Endodermal cell (in vitro differentiated cells): ENCODE measurements at regions not wholly inside any gene's neighbourhood (a gene's known extent, or its start where the extent isn't known, plus 50 kb on each side); places are given as distances from the start of the nearest gene placed in this dataset.
A peak's percentile ranks its signal among the peaks of the same experiment; 100 is the strongest.

Experiments used
- DNase-seq: peaks from one replicate; pipeline ENCODE4 v3.0.0-alpha.2; 2017
- H3K27ac ChIP-seq: 2 replicates; pipeline ENCODE4 v1.5.1; 2013; ENCODE audit warnings: mild to moderate bottlenecking, low read depth, low read length, moderate library complexity
- H3K27me3 ChIP-seq: 2 replicates; pipeline ENCODE4 v1.6.1; 2013; ENCODE audit warnings: mild to moderate bottlenecking, low read length, moderate library complexity; ENCODE audit not compliant: insufficient read depth, control insufficient read depth, poor library complexity, severe bottlenecking
- H3K36me3 ChIP-seq: 2 replicates; pipeline ENCODE4 v1.7.0; 2013; ENCODE audit warnings: mild to moderate bottlenecking, low read length, moderate library complexity; ENCODE audit not compliant: control insufficient read depth, insufficient read depth
- H3K4me1 ChIP-seq: one replicate; pipeline ENCODE4 v1.7.0; 2013; ENCODE audit warnings: low read length; ENCODE audit not compliant: control insufficient read depth, insufficient read depth
- H3K4me3 ChIP-seq: 2 replicates; pipeline ENCODE4 v1.5.1; 2013; ENCODE audit warnings: mild to moderate bottlenecking, low read length, moderate library complexity
- H3K9ac ChIP-seq: 2 replicates; pipeline ENCODE4 v1.6.1; 2013; ENCODE audit warnings: mild to moderate bottlenecking, low read length, moderate library complexity; ENCODE audit not compliant: poor library complexity, severe bottlenecking; ENCODE audit errors: extremely low read depth
- H3K9me3 ChIP-seq: 2 replicates; pipeline ENCODE4 v1.6.1; 2013; ENCODE audit warnings: mild to moderate bottlenecking, low read length, moderate library complexity; ENCODE audit not compliant: control insufficient read depth
- H3K27ac Mint-ChIP-seq: 2 replicates; pipeline ENCODE4 v1.8.0; 2020; ENCODE audit warnings: mixed read lengths
- H3K27me3 Mint-ChIP-seq: 2 replicates; pipeline ENCODE4 v1.8.0; 2021; ENCODE audit warnings: mild to moderate bottlenecking, mixed read lengths; ENCODE audit not compliant: insufficient read depth
- H3K36me3 Mint-ChIP-seq: 2 replicates; pipeline ENCODE4 v1.8.0; 2020; ENCODE audit warnings: low read depth, mixed read lengths
- H3K4me1 Mint-ChIP-seq: 2 replicates; pipeline ENCODE4 v1.8.0; 2020; ENCODE audit warnings: mixed read lengths
- H3K4me3 Mint-ChIP-seq: 2 replicates; pipeline ENCODE4 v1.8.0; 2020; ENCODE audit warnings: mild to moderate bottlenecking, moderate library complexity, mixed read lengths
- H3K9me3 Mint-ChIP-seq: 2 replicates; pipeline ENCODE4 v1.8.0; 2020; ENCODE audit warnings: mild to moderate bottlenecking, mixed read lengths
- WGBS, 2 experiments: methylation state at CpG; one replicate each; pipeline versions ENCODE4 v1.1.5 to v1.1.7; 2013; ENCODE audit warnings: missing lambda C conversion rate in 2 of 2, mixed read lengths in 1 of 2; ENCODE audit not compliant: insufficient coverage in 1 of 2, insufficient read length in 1 of 2; 5-methylcytosine and 5-hydroxymethylcytosine counted together
- TF ChIP-seq, protein P1 (sequence below): fragments of 200-600 bp; sonication (generic); conservative IDR thresholded peaks from 2 replicates; pipeline ENCODE4 v1.5.0; 2021; ENCODE audit warnings: antibody characterized with exemption, mild to moderate bottlenecking

DNA sequence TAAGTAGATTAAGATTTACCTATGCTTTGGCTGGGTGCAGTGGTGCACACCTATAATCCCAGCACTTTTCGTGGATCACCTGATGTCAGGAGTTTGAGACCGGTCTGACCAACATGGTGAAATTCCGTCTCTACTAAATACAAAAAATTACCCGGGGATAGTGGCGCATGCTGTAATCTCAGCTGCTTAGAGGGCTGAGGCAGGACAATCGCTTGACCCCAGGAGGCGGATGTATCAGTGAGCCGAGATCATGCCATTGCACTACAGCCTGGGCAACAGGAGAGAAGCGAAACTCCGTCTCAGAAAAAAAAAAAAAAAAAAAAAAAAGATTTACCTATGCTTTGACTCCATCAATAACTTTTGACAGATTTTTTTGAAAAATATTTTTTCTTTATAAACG is 267.1 kb upstream of the SEMA6A start:
- no peak overlapping the region for H3K9ac ChIP-seq
- H3K4me3 Mint-ChIP-seq, result no peak overlapping the region

DNA sequence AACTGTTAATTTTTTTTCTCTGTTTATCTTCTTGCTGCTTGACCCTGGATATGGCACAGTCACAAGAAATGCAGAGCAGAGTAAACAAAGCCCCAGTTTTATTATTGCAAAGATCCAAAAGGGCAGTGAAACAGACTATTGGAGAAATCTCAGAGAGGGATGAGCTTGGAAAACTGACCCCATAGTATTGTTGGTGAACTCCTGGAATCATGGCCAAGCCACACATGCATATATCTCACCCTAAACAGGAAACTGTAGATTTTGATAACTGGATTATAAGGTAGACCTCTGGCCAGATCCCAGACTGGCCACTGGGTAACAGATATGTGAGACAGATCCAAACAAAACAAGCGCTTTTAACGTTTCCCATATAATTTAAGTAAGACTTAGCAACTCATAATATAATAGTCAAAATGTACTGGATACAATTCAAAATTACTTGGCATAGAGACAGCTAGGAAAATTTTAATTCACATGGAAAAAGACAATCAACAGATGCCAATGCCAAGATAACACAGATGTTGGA is 263.5 kb upstream of the SEMA6A start:
- no peak for DNase-seq
- Histone ChIP-seq H3K9me3 (no peaks in the 10 kb centered on the region), H3K27ac (no peak overlapping the region), H3K4me1 (no peaks in the 10 kb centered on the region), H3K36me3 (no peaks in the 10 kb centered on the region), H3K9ac (no peak overlapping the region), H3K27me3 (no peaks in the 10 kb centered on the region), H3K4me3 (no peak overlapping the region)
- no peak overlapping the region for H3K27ac Mint-ChIP-seq
- H3K4me3 Mint-ChIP-seq, result no peak overlapping the region
- WGBS, 2 experiments, result 100% methylated on average over 1 of the region's 2 CpGs; no CpG with 5 or more reads in 1 of the 2 experiments
- no peaks in the 10 kb centered on the region for H3K36me3 Mint-ChIP-seq
- no peaks in the 10 kb centered on the region for H3K27me3 Mint-ChIP-seq
- peaks cover 4% of the 10 kb centered on the region for H3K4me1 Mint-ChIP-seq
- H3K9me3 Mint-ChIP-seq, result no peaks in the 10 kb centered on the region
- TF ChIP-seq, protein P1, sequence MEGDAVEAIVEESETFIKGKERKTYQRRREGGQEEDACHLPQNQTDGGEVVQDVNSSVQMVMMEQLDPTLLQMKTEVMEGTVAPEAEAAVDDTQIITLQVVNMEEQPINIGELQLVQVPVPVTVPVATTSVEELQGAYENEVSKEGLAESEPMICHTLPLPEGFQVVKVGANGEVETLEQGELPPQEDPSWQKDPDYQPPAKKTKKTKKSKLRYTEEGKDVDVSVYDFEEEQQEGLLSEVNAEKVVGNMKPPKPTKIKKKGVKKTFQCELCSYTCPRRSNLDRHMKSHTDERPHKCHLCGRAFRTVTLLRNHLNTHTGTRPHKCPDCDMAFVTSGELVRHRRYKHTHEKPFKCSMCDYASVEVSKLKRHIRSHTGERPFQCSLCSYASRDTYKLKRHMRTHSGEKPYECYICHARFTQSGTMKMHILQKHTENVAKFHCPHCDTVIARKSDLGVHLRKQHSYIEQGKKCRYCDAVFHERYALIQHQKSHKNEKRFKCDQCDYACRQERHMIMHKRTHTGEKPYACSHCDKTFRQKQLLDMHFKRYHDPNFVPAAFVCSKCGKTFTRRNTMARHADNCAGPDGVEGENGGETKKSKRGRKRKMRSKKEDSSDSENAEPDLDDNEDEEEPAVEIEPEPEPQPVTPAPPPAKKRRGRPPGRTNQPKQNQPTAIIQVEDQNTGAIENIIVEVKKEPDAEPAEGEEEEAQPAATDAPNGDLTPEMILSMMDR, result no peak

More for the DNA sequence above, 267.1 kb upstream of the SEMA6A start:
- H3K4me3 ChIP-seq, result no peak overlapping the region
- Mint-ChIP-seq H3K4me1 (peaks cover 4% of the 10 kb centered on the region), H3K9me3 (no peaks in the 10 kb centered on the region), H3K27ac (no peak overlapping the region), H3K27me3 (no peaks in the 10 kb centered on the region), H3K36me3 (no peaks in the 10 kb centered on the region)
- H3K4me1 ChIP-seq, result no peaks in the 10 kb centered on the region
- DNase-seq, result no peak
- no peak overlapping the region for H3K27ac ChIP-seq
- 90 to 95% methylated on average over 9 to 11 of the region's 11 CpGs for WGBS, 2 experiments
- H3K9me3 ChIP-seq, result no peaks in the 10 kb centered on the region
- TF ChIP-seq, protein P1, result no peak
- no peaks in the 10 kb centered on the region for H3K27me3 ChIP-seq
- H3K36me3 ChIP-seq, result no peaks in the 10 kb centered on the region

DNA sequence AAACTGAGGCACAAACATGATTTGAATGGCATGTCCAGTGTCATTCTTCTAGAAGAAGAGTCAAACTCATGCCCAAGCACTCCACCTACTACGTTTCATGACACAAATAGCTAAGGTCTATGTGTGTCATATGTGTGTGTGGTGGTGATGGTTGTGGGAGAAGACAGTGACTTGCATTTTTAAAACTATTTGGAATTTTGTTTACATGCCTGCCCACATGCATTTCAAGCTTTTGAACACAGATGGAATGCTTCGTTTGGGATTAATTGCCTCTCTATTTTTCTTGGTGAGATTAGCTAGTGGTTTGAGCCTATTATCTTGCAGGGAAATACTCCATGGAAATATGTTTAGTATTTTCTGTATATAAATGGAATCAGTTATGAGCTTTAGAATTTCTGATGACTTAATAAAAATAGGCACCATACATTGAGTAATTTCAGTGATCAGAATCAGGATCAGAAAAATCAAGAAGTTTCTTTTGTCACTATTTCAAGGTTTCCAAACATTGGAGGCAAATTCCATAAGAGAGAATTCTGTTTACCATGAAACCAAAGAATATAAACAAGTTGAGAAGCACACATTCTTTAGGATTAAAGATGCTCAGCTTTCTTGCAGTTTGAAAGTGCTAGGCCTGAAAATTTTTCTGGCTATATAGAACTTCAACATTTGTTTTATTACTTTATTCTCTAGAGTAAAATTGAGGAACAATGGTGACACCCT is 260.3 kb upstream of the SEMA6A start:
- no peaks in the 10 kb centered on the region for H3K27me3 ChIP-seq
- H3K4me1 ChIP-seq, result no peaks in the 10 kb centered on the region
- no peak overlapping the region for H3K4me3 ChIP-seq
- no peaks in the 10 kb centered on the region for H3K9me3 ChIP-seq
- Mint-ChIP-seq H3K27ac (peak overlapping the region; percentile 48), H3K36me3 (no peaks in the 10 kb centered on the region), H3K4me3 (no peak overlapping the region), H3K27me3 (no peaks in the 10 kb centered on the region), H3K9me3 (no peaks in the 10 kb centered on the region), H3K4me1 (peaks cover 10% of the 10 kb centered on the region)
- 86 to 89% methylated on average over 1 to 2 of the region's 2 CpGs for WGBS, 2 experiments
- no peak overlapping the region for H3K9ac ChIP-seq
- H3K27ac ChIP-seq, result no peak overlapping the region
- no peak for DNase-seq
- H3K36me3 ChIP-seq, result no peaks in the 10 kb centered on the region
- TF ChIP-seq, protein P1, result no peak
